SHP77 (cell line): ENCODE measurements at regions not wholly inside any gene's neighbourhood (a gene's known extent, or its start where the extent isn't known, plus 50 kb on each side); places are given as distances from the start of the nearest gene placed in this dataset.
"Not testable (repeated sequence)": the region's sequence is repeated elsewhere in the genome, so short reads cannot be mapped to it uniquely, and the experiment has no call there.

ENCODE experiments used
- DNase-seq, 2 experiments: peaks; one replicate each; lab custom pipeline; 2025; lab: John Stamatoyannopoulos, UW

DNA sequence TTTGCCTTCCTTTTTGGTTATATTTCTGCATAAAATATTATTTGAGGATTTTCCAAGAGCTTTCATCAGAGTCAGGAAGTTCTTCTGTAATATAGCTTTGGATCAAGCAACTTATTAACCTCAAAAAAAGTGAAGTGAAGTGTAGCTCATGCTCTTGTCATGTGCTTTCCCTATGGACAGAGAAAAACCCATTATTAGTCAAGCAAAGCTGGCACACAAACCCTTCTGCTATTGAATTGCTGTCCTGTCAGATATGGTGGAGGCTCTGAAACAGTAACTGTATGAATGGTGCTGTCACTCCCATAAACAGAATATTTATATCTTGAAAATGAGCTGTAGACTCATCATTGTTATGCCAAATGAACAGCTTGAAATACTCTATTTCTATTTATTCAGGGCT is 1533.3 kb downstream of the RPIA start:
- not testable (repeated sequence) for DNase-seq

DNA sequence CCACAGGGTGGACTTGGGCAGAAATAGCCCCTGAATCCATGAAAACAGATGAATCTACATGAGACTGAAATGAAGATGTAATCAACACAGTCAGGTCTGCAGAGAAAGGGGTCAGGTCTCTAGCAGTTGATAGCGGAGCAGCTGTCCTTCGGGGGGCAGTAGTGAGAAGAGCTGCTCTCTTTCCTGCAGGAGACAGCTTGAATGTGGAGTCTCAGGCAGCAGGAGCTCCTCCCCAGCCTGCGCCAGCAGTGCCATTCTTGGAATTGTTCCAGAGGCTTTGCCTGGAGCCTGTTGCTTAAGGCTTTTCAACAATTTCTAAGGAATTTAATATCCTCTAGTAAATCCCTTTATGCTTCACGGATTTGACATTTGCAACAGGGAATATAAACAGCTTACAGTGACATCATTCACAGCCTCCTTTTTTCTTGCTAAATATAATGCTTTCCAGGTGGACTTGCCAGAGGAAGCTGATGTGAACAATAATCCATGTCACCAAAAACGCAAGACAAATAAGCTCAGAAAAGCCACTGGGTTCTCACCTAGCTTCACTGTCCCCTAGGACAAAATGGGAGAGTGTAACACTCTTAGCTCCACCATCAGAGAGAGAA is 1535.1 kb downstream of the RPIA start:
- not testable (repeated sequence) for DNase-seq

DNA sequence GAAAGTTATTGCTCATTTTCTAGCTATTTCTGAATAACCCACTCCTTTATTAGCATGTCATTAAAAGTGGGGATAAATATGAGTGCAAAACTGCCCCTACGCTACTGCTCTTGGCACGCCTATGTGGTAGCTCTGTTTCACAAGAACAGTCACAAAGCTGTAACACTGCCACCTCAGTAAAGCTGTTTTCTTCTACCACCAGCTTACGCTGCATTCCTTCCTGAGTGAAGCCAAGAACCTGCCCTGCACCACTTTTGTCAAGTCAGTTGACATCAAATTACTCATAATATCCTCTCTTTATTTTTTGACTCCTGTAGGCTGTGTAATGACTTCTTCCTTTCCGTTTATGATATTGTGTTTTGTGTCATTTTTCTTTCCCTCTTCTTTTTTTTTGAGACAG is 1539.7 kb downstream of the RPIA start:
- not testable (repeated sequence) for DNase-seq

DNA sequence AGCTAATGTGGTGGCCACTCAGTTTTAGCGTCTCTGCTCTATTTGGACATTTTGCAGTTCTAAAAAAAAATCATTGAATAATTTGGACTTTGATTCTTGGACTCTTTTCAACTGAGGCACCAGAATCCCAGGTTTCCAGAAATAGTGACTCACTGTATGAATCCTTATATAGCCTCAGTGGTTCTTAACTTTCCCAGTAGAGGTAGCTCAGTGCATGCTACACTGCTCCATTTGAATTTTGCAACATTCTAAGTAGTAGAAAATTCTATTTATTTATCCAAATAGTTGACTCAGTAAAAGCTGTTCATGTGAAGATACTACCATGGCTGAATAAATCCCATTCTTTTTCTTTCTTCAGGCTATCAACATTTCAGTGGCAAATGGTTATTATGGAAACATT is 1544.0 kb downstream of the RPIA start:
- DNase-seq, result not testable (repeated sequence)

DNA sequence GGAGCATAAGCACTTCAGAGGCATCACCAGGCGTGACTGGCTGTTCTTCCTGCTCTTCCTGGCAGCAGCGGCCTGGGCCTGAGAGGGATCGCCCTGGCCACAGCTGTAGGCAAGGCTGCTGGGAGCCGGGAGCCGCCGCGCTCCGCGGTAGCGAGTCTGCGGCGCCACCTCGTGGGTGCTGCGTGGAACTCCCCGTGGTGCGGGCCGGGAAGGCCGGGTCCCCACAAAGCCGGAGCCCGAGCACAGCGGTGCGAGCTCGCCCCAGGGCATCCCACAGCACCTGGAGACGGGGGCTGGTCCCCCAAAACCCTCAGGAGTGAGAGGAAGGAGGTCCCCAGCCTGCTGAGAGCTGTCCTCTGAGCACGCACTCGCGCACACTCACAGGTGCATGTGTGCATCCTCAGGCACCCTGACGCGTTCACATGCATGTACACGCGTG is 1546.5 kb downstream of the RPIA start:
- not testable (repeated sequence) for DNase-seq

DNA sequence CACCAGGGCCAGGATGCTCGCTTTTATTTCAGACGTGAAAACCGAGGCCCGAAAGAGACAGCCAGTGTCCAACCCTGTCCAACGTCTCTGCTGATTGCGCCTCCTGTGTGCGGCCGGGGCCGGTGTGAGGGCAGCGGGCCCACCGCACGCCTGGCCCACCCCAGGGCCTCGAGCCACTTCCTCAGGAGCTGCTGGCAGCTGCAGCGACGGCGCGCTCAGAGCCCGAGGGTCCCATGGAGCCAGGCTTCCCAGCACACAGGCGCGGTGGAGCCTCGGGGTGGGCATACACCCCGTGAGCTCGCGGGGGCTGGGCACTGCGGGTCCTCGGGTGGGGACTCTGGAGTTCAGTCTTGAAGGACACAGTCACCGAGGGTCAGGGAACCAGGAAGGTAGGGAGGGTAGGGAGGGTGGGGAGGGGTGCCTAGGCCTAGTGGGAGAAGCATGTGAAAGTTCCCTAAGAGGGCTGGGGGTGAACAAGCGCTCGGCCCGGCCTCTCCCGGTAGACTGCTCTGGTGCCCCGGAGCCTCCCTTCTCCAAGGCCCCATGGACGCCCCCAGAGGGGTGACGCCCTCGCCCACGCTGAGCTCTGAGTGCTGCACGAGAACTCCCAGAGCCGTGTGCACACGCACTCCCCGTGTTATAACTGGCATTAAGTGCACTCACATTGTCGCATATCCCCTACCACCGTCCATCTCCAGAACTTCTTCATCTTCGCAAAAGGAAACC is 1547.2 kb downstream of the RPIA start:
- not testable (repeated sequence) for DNase-seq

DNA sequence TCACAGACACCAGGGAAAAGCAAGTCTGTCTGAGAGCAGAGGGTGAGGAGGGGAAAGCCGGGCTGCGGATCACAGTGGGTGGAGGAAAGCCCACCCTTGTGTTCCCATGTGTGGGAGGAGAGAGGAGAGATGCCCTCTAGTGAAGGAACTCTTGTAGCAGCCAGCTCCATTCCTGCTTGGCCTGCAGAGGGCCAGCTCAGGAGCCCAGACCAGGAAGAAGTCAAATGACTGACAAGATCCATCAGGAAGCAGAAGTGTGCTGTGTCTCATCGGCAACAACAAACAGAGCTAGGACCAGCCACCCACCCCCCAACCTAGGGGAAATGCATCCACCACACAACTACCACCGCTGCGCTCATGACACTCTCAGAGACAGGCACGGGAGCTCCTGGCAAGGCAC is 1548.3 kb downstream of the RPIA start:
- not testable (repeated sequence) for DNase-seq

DNA sequence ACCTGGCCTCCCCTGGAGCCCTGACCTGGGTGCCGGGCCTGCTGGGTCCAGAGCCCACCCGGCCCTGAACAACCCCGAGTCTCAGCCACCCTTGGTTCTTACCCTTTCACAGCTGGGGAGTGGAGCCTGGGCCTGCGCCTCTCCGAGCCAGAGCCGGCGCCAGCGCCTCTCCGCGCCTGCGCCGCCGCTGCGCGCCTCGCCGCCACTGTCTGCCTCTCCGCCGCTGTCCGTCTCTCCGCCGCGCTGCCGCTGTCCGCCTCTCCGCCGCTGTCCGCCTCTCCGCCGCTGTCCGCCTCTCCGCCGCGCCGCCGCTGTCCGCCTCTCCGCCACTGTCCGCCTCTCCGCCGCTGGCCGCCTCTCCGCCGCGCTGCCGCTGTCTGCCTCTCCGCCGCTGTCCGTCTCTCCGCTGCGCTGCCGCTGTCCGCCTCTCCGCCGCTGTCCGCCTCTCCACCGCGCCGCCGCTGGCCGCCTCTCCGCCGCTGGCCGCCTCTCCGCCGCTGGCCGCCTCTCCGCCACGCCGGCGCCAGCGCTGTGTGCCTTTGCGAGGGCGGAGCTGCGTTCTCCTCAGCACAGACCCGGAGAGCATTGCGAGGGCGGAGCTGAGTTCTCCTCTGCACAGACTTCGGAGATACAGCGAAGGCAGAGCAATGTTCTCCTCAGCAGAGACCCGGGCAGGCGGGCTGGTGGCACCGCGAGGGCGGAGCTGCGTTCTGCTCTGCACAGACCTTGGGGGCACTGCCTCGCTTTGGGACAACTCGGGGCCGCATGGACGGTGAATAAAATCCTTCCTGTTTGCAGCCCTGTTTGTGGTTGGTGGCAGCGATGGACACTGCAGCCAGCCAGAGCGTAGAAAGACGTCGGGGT is 1553.7 kb downstream of the RPIA start:
- not testable (repeated sequence) for DNase-seq

DNA sequence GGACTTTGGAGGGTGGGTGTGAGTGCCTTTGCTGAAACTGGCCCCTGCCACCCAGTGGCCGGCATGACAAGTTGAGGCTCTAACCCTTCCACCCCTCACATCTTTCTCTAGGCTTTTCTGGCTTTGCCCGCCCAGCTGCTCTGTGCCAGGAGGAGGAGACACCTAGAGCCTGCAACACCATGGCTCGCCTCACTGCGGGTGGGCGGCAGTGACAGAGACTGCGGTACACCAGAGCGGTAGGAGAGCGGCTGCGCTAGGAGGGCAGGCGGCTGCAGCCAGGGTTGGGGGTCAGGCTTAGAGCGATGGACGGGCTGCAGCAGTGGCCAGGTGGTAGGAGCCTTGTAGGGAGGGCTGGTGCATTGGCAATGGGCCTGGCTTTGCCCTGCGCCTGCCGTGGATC is 1556.9 kb downstream of the RPIA start:
- DNase-seq, result not testable (repeated sequence)

DNA sequence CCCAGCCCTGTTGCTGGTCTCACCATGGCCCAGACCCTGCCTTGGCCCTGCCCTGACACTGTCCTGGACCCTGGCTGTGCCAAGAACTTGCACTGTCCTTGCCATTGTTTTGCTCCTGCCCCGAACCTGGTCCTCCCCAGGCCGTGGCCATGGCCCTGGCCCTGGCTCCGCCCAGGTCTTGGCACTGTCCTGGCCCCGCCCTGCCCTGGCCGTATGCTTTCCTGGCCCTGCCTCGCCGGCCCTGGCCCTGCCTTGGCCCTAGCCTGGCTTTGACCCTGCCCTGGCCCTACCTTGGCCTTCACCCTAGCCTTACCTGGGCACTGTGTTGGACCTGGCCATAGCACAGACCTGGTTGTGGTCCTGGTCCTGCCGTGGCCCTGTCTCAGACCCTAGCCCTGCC is 1558.9 kb downstream of the RPIA start:
- DNase-seq, result not testable (repeated sequence)

DNA sequence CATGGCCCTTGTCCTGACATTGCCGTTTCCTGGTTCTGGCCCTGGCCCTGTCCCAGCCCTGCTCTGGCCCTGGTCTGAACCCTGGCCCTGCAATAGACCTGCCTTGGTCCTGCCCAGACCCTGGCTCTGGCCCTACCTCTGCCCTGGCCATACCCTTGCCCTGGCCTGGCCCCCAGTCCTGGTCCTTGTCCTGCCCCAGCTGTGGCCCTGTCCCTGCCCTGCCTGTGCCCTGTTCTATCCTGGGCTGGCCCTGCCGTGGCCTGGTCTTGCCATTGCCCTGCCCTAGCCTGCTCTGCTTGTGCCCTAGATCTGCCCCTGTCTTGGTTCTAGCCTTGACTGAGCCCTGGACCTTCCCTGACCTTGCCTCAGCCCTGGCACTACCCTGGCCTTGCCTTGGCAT is 1560.1 kb downstream of the RPIA start:
- not testable (repeated sequence) for DNase-seq

DNA sequence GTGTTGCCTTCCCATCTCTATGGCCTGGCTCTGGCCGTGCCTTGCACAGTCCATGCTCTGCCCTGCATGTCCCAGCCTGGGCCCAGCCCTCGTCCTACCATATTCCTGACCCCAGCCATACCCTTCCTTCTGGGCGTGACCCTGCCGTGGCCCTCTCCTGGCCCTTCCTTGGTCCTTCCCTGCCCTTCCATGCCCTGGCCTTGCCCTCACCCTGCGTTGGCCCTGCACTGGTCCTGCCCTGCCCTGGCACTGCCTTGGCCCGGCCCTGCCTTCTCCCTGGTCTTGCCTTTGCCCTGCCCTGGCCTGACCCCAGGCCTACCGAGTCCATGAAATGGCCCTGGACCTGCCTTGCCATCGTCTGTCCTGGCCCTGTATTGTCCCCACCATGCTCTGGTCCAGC is 1561.8 kb downstream of the RPIA start:
- not testable (repeated sequence) for DNase-seq

DNA sequence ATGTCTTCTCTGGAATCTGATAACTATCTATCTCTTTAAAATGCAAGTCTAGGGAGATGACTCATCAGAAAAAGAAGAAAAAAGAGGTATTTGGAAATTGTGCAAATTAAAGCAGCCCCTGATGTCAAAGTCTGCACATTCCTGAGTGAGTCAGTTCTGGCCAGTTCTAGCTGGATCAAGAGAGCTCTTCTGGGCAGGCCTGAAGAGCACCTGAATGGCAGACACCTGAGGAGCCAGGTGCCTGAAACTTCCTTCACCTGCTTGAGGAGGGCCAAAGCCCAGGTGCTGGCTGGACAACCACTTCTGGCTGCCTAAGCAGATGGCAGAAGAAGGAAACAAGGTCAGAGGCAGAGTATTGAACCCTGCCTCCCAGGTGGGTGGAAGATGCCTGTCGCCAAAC is 1575.4 kb downstream of the RPIA start:
- DNase-seq, result not testable (repeated sequence)

DNA sequence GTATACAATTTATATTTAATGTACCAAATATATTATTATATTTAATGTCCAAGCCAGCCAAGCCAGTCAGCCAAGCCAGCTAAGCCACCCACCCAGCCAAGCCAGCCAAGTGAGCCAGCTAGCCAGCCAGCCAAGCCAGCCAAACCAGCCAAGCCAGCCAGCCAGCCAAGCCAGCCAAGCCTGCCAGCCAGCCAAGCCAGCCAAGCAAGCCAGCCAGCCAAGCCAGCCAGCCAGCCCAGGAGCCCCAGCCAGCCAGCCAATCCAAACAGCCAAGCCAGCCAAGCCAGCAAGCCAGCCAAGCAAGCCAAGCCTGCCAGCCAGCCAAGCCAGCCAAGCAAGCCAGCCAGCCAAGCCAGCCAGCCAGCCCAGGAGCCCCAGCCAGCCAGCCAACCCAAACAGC is 1596.3 kb downstream of the RPIA start:
- DNase-seq, result not testable (repeated sequence)

DNA sequence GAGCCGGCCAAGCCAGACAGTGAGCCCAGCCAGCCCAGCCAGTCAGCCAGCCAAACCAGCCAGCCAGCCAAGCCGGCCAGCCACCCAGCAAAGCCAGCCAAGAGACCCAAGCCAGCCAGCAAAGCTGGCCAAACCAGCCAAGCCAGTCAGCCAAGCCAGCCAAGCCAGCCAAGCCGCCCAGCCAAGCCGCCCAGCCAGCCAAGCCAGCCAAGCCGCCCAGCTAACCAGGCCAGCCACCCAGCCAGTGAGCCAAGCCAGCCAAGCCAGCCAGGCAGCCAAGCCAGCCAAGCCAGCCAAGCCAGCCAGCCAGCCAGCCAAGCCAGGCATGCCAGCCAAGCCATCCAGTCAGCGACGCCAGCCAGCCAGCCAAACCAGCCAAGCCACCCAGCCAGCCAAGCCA is 1596.9 kb downstream of the RPIA start:
- DNase-seq, result not testable (repeated sequence)

DNA sequence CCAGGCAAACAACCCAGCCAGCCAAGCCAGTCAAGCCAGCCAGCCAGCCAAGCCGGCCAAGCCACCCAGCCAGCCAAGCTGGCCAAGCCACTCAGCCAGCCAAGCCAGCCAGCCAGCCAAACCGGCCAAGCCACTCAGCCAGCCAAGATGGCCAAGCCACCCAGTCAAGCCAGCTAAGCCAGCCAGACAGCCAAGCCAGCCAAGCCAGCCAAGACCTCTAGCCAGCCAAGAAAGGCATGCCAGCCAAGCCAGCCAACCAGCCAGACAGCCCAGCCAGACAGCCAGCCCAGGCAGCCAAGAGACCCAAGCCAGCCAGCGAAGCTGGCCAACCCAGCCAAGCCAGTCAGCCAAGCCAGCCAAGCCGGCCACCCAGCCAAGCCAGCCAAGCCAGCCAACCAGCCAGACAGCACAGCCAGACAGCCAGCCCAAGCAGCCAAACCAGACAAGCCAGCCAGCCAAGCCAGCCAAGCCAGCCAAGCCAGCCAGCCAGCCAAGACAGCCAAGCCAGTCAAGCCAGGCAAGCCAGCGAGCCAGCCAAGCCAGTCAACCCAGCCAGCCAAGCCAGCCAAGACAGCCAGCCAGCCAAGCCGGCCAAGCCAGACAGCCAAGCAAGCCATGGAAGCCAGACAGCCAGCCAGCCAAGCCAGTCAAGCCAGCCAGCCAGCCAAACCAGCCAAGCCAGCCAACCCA is 1598.0 kb downstream of the RPIA start:
- DNase-seq, result not testable (repeated sequence)

DNA sequence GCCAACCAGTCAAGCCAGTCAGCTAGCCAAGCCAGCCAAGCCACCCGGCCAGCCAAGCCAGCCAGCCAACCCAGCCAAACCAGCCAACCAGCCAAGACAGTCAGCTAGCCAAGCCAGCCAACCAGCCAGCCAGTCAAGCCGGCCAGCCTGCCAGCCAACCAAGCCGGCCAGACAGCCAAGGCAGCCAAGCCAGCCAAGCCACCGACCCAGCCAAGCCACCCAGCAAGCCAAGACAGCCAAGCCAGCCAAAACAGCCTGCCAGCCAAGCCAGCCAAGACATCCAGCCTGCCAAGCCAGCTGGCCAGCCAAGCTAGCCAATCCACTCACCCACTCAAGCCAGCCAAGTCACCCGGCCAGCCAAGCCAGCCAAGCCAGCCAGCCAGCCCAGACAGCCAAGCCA is 1599.2 kb downstream of the RPIA start:
- not testable (repeated sequence) for DNase-seq

DNA sequence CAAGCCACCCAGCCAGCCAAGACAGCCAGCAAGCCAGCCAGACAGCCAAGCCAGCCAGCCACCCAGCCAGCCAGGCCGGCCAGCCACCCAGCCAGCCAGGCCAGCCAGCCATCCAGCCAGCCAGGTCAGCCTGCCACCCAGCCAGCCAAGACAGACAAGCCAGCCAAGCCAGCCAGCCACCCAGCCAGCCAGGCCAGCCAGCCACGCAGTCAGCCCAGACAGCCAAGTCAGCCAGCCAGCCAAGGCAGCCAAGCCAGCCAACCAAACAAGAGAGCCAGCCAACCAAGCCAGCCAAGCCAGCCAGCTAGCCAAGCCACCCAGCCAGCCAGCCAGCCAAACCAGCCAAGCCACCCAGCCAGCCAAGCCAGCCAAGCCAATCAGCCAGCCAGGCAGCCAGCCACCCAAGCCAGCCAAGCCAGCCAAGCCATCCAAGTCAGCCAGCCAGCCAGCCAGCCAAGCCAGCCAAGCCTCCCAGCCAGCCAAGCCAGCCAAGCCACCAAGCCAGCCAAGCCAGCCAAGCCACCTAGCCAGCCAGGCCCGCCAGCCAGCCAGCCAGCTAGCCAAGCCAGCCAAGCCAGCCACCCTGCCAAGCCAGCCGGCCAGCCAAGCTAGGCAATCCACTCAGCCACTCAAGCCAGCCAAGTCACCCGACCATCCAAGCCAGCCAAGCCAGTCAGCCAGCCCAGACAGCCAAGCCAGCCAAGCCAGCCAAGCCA is 1599.9 kb downstream of the RPIA start:
- not testable (repeated sequence) for DNase-seq

DNA sequence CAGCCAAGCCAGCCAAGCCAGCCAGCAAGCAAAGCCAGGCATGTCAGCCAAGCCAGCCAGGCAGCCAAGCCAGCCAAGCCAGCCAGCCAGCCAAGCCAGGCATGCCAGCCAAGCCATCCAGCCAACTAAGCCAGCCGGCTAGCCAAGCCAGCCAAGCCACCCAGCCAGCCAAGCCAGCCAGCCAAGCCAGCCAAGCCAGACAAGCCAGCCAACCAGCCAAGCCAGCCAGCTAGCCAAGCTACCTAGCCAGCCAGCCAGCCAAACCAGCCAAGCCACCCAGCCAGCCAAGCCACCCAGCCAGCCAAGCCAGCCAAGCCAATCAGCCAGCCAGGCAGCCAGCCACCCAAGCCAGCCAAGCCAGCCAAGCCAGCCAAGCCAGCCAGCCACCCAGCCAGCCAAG is 1600.5 kb downstream of the RPIA start:
- DNase-seq, result not testable (repeated sequence)

DNA sequence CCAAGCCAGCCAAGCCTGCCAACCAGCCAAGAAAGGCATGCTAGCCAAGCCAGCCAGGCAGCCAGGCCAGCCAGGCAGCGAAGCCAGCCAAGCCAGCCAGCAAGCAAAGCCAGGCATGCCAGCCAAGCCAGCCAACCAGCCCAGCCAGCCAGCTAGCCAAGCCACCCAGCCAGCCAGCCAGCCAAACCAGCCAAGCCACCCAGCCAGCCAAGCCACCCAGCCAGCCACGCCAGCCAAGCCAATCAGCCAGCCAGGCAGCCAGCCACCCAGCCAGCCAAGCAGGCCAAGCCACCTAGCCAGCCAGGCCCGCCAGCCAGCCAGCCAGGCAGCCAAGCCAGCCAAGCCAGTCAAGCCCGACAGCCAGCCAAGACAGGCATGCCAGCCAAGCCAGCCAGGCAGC is 1601.0 kb downstream of the RPIA start:
- DNase-seq, result not testable (repeated sequence)

DNA sequence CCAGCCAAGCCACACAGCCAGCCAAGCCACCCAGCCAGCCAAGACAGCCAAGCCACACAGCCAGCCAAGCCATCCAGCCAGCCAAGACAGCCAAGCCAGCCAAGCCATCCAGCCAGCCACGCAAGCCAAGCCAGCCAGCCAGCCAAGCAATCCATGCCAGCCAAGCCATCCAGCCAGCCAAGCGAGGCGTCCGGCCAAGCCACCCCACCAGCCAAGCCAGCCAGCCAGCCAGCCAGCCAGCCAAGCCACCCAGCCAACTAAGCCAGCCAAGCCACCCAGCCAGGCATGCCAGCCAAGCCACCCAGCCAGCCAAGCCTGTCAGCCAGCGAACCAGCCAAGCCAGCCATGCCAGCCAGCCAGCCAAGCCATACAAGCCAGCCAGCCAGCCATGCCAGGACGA is 1601.8 kb downstream of the RPIA start:
- DNase-seq, result not testable (repeated sequence)
